Islet precursor cell (in vitro differentiated cells): ENCODE measurements at regions not wholly inside any gene's neighbourhood (a gene's known extent, or its start where the extent isn't known, plus 50 kb on each side); places are given as distances from the start of the nearest gene placed in this dataset.

Source experiments
- DNase-seq: peaks from one replicate; pipeline ENCODE4 v3.0.0-alpha.2; 2018

DNA sequence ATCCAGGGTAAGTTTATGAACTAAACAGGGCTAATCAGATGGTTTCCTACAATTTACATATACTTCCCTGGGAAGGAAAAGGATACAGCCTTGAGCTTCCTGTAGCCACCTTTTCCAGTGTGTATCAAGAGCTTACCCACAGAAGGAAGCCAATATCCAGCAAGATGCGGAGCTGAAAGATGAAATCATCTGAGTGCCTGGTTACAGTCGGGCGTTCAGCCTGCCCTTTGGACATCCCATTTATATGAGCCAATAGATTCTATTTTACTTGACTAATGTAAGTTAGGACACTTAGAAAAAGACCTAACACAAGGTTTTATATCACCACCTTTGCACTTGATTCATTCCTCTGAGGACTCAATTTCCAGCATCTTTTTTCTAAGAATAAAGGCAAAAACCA lies 108.2 kb downstream of the UCHL5 start:
- no peak for DNase-seq

- no peak for DNase-seq
These were observed 107.3 kb downstream of the UCHL5 start for GRCh38 chr1:192951691-192952460.

DNA sequence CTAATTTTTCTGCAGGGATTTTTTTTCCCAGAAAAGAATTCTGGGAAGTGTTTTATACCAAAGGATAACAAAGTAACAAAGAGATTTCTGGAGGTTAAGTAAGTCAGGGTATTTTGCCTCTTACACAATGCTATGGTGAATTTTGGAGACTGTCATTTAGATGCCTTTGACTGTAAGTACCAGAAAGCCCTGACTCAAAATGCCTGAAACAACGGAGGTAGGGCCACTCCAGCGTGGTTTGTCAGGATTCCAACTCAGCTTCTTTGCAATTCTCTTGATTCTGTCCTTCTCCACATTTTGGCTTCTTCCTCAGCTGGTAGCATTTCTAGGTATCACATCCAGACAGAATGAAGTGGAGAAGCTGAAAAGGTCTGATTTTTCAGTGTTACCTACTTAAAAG lies 106.5 kb downstream of the UCHL5 start:
- no peak for DNase-seq

GRCh38 chr1:192954705-192955265 lies 104.4 kb downstream of the UCHL5 start:
- no peak for DNase-seq

DNA sequence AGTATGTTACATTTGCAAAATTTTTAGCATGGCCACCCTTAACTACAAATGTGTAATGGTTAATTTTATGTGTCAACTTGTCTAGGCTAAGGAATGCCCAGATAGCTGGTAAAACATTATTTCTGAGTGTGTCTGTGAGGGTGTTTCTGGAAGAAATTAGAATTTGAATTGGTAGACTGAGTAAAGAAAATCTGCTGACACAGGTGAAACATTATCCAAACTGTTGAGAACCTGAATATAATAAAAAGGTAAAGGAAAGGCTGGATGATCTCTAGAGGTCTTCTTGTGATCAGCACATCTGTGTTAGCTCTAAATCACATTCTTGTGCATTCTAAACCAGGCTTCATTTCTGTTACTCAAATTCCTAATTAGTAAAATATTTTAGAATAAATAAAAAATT lies 100.8 kb downstream of the UCHL5 start:
- DNase-seq, result no peak

- DNase-seq, result no peak
These were observed 100.3 kb downstream of the UCHL5 start for GRCh38 chr1:192958871-192959270.

DNA sequence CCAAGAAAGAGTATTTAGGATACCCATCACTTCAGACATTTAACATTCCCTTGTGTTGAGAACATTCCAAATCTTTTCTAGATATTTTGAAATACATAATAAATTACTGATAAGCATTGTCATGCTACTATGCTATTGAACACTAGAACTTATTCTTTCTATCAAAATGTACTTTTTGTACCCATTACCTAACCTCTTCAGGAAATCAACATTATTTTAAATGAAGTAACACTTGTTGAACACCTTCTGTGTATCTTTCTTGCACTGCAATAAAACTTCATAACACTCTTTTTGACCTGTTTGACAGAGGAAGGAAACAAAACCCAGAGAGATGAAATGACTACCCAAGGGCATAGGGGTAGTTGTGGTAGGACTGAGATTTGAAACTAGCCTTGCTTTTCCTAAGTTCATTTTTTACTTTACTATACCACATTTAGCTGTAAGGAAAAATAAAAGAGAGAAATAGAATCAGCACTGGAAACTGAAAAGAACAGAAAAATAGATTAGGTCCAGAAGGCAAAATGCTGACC lies 99.4 kb downstream of the UCHL5 start:
- no peak for DNase-seq
